Osteoblast (primary cell): ENCODE measurements at regions not wholly inside any gene's neighbourhood (a gene's known extent, or its start where the extent isn't known, plus 50 kb on each side); places are given as distances from the start of the nearest gene placed in this dataset.

Source experiments
- DNase-seq: peaks from one replicate; pipeline ENCODE4 v3.0.0; 2011; ENCODE audit warnings: low spot score, mixed read lengths; ENCODE audit not compliant: insufficient read length; ENCODE audit errors: missing footprints
- H2AFZ ChIP-seq: 2 replicates; pipeline ENCODE4 v1.6.0; 2011; ENCODE audit warnings: mild to moderate bottlenecking, low read length
- H3K27ac ChIP-seq: 2 replicates; pipeline ENCODE4 v1.5.1; 2011; ENCODE audit warnings: mild to moderate bottlenecking, low read depth, low read length, moderate library complexity
- H3K27me3 ChIP-seq: 2 replicates; pipeline ENCODE4 v1.6.0; 2012; ENCODE audit warnings: mild to moderate bottlenecking, control low read depth, inconsistent platforms, low read length, moderate library complexity; ENCODE audit not compliant: insufficient read depth
- H3K36me3 ChIP-seq: 2 replicates; pipeline ENCODE4 v1.5.1; 2011; ENCODE audit warnings: mild to moderate bottlenecking, low read length, control low read depth, moderate library complexity; ENCODE audit not compliant: insufficient read depth
- H3K4me1 ChIP-seq: 2 replicates; pipeline ENCODE4 v1.5.1; 2011; ENCODE audit warnings: mild to moderate bottlenecking, low read length, control low read depth, moderate library complexity; ENCODE audit not compliant: insufficient read depth
- H3K4me2 ChIP-seq: 2 replicates; pipeline ENCODE4 v1.6.0; 2011; ENCODE audit warnings: mild to moderate bottlenecking, low read length; ENCODE audit not compliant: insufficient read depth
- H3K4me3 ChIP-seq: fragments of 200-600 bp; sonication (generic); 3 replicates; pipeline ENCODE4 v1.5.1; 2012; ENCODE audit warnings: mild to moderate bottlenecking, low read length, inconsistent platforms; ENCODE audit not compliant: insufficient read depth
- H3K79me2 ChIP-seq: 2 replicates; pipeline ENCODE4 v1.6.0; 2012; ENCODE audit warnings: mild to moderate bottlenecking, low read length, control low read depth, inconsistent platforms; ENCODE audit not compliant: insufficient read depth
- H3K9me3 ChIP-seq: 2 replicates; pipeline ENCODE4 v1.5.1; 2011; ENCODE audit warnings: low read depth, low read length, control low read depth
- H4K20me1 ChIP-seq: 2 replicates; pipeline ENCODE4 v1.6.0; 2012; ENCODE audit warnings: mild to moderate bottlenecking, low read length, control low read depth; ENCODE audit not compliant: insufficient read depth
- CTCF ChIP-seq: IDR thresholded peaks from 2 replicates; pipeline ENCODE4 v1.5.1; 2011; ENCODE audit warnings: mild to moderate bottlenecking, low read depth, low read length, moderate library complexity; ENCODE audit errors: extremely low read depth

GRCh38 chr1:30657131-30658013 is 66.0 kb downstream of the MATN1 start:
- no peak overlapping the region for H3K27ac ChIP-seq
- no peaks in the 10 kb centered on the region for H3K36me3 ChIP-seq
- H3K4me2 ChIP-seq = no peak overlapping the region
- H3K4me3 ChIP-seq = no peak overlapping the region
- H4K20me1 ChIP-seq = no peaks in the 10 kb centered on the region
- H2AFZ ChIP-seq = no peak overlapping the region
- no peaks in the 10 kb centered on the region for H3K4me1 ChIP-seq
- no peaks in the 10 kb centered on the region for H3K79me2 ChIP-seq
- no peak for DNase-seq
- peaks cover 9% of the 10 kb centered on the region for H3K27me3 ChIP-seq
- no peaks in the 10 kb centered on the region for H3K9me3 ChIP-seq
- no peak for TF ChIP-seq CTCF

- Histone ChIP-seq H3K4me1 (no peaks in the 10 kb centered on the region), H3K27me3 (peaks cover 13% of the 10 kb centered on the region), H3K36me3 (no peaks in the 10 kb centered on the region), H2AFZ (no peak overlapping the region), H3K9me3 (no peaks in the 10 kb centered on the region), H4K20me1 (no peaks in the 10 kb centered on the region), H3K4me3 (no peak overlapping the region), H3K79me2 (no peaks in the 10 kb centered on the region), H3K27ac (no peak overlapping the region), H3K4me2 (no peak overlapping the region)
- DNase-seq = no peak
- no peak for TF ChIP-seq CTCF
Measured at GRCh38 chr1:30656171-30656940, 67.0 kb downstream of the MATN1 start.

- peaks cover 14% of the 10 kb centered on the region for H3K27me3 ChIP-seq
- H3K27ac ChIP-seq = no peak overlapping the region
- no peak overlapping the region for H2AFZ ChIP-seq
- no peak for TF ChIP-seq CTCF
- no peaks in the 10 kb centered on the region for H3K4me1 ChIP-seq
- no peak overlapping the region for H3K4me2 ChIP-seq
- H3K9me3 ChIP-seq = no peaks in the 10 kb centered on the region
- H3K79me2 ChIP-seq = no peaks in the 10 kb centered on the region
- no peaks in the 10 kb centered on the region for H3K36me3 ChIP-seq
- H3K4me3 ChIP-seq = no peak overlapping the region
- no peaks in the 10 kb centered on the region for H4K20me1 ChIP-seq
- no peak for DNase-seq
Measured at GRCh38 chr1:30655672-30656071, 67.7 kb downstream of the MATN1 start.

GRCh38 chr1:30654188-30654587 is 69.2 kb downstream of the MATN1 start:
- Histone ChIP-seq H3K27ac (no peak overlapping the region), H4K20me1 (no peaks in the 10 kb centered on the region), H3K79me2 (no peaks in the 10 kb centered on the region), H3K9me3 (no peaks in the 10 kb centered on the region), H3K4me2 (no peak overlapping the region), H3K27me3 (peaks cover 22% of the 10 kb centered on the region), H3K4me1 (no peaks in the 10 kb centered on the region), H3K4me3 (no peak overlapping the region), H3K36me3 (no peaks in the 10 kb centered on the region), H2AFZ (no peak overlapping the region)
- TF ChIP-seq CTCF = no peak
- no peak for DNase-seq
